H1 (cell line): ENCODE measurements at regions not wholly inside any gene's neighbourhood (a gene's known extent, or its start where the extent isn't known, plus 50 kb on each side); places are given as distances from the start of the nearest gene placed in this dataset.

ENCODE experiments used
- CTCF ChIA-PET: fragments of 300-600 bp; sonication (Branson Sonifier 250); formaldehyde crosslinking; loops from one replicate; lab custom pipeline; 2021; ENCODE audit not compliant: partially characterized antibody; lab: Charles Lee
- POLR2A ChIA-PET: fragments of 300-600 bp; sonication (Branson Sonifier 250); formaldehyde crosslinking; loops from one replicate; lab custom pipeline; 2021; ENCODE audit warnings: inconsistent platforms; ENCODE audit not compliant: partially characterized antibody; lab: Charles Lee
- DNase-seq, 2 experiments: peaks; one replicate each; pipeline versions ENCODE4 v3.0.0 to v3.0.0-alpha.2; 2010 to 2022; ENCODE audit warnings: low spot score in 2 of 2, low read depth in 1 of 2, mixed read lengths in 1 of 2
- FAIRE-seq: peaks from 2 replicates; lab custom pipeline; 2011; peaks lifted over from hg19 to GRCh38; lab: Jason Lieb, UNC
- H2AFZ ChIP-seq: 2 replicates; pipeline ENCODE4 v1.8.1; 2012; ENCODE audit warnings: low read length, inconsistent platforms
- H2AK5ac ChIP-seq: 2 replicates; pipeline ENCODE4 v1.6.1; 2013; ENCODE audit warnings: low read depth, low read length
- H2BK120ac ChIP-seq: replicated peaks from 2 replicates; pipeline ENCODE3; 2013; ENCODE audit warnings: low read depth, low read length, inconsistent platforms
- H2BK12ac ChIP-seq: 2 replicates; pipeline ENCODE4 v1.6.1; 2013; ENCODE audit warnings: low read depth, low read length
- H2BK15ac ChIP-seq: 2 replicates; pipeline ENCODE4 v1.6.1; 2013; ENCODE audit warnings: low read length
- H2BK20ac ChIP-seq: 2 replicates; pipeline ENCODE4 v1.6.1; 2013; ENCODE audit warnings: low read length
- H2BK5ac ChIP-seq: 2 replicates; pipeline ENCODE4 v1.6.1; 2013; ENCODE audit warnings: low read depth, low read length
- H3K14ac ChIP-seq: 2 replicates; pipeline ENCODE4 v1.6.1; 2013; ENCODE audit warnings: inconsistent platforms; ENCODE audit not compliant: insufficient read length
- H3K18ac ChIP-seq: 2 replicates; pipeline ENCODE4 v1.6.1; 2013; ENCODE audit warnings: low read length; ENCODE audit errors: extremely low read depth
- H3K23ac ChIP-seq: 2 replicates; pipeline ENCODE4 v1.6.1; 2013; ENCODE audit warnings: inconsistent platforms; ENCODE audit not compliant: insufficient read length
- H3K23me2 ChIP-seq: 2 replicates; pipeline ENCODE4 v1.6.1; 2013; ENCODE audit warnings: low read depth, low read length
- H3K27ac ChIP-seq: 2 replicates; pipeline ENCODE4 v1.6.1; 2011; ENCODE audit warnings: low read depth, low read length, inconsistent platforms
- H3K27me3 ChIP-seq, 4 experiments: replicated peaks in 1 of 4; 1 replicate in 1 of 4; 2 replicates in 3 of 4; pipeline versions ENCODE4 v1.6.1 to v1.8.1; 2011 to 2013; ENCODE audit warnings: low read length in 3 of 4, mild to moderate bottlenecking in 3 of 4, inconsistent platforms in 2 of 4, mixed read lengths in 2 of 4, moderate library complexity in 1 of 4; ENCODE audit not compliant: control insufficient read depth in 3 of 4, insufficient read depth in 3 of 4; ENCODE audit errors: extremely low read depth in 1 of 4
- H3K36me3 ChIP-seq, 4 experiments: 2 replicates each; pipeline versions ENCODE4 v1.6.1 to v1.8.1; 2011 to 2013; ENCODE audit warnings: mild to moderate bottlenecking in 4 of 4, low read length in 3 of 4, moderate library complexity in 2 of 4, control low read depth in 1 of 4, inconsistent platforms in 1 of 4; ENCODE audit not compliant: insufficient read depth in 4 of 4, control insufficient read depth in 2 of 4
- H3K4ac ChIP-seq: replicated peaks from 2 replicates; pipeline ENCODE3; 2013; ENCODE audit warnings: low read length, low read depth, mixed read lengths, inconsistent platforms; ENCODE audit not compliant: insufficient read length
- H3K4me1 ChIP-seq, 4 experiments: replicated peaks in 1 of 4; 1 replicate in 1 of 4; 2 replicates in 3 of 4; pipeline versions ENCODE4 v1.6.1 to v1.8.1; 2011 to 2013; ENCODE audit warnings: low read length in 3 of 4, inconsistent platforms in 2 of 4, mixed read lengths in 1 of 4; ENCODE audit not compliant: insufficient read depth in 4 of 4, control insufficient read depth in 3 of 4
- H3K4me2 ChIP-seq, 2 experiments: 2 replicates each; pipeline versions ENCODE4 v1.6.1 to v1.8.1; 2011 to 2013; ENCODE audit warnings: low read depth in 2 of 2, low read length in 2 of 2, control low read depth in 1 of 2, inconsistent platforms in 1 of 2, mild to moderate bottlenecking in 1 of 2; ENCODE audit not compliant: insufficient read depth in 1 of 2
- H3K4me3 ChIP-seq, 4 experiments: fragments of 200-600, 300-600 bp in 1 of 4; sonication (generic), shearing (Covaris generic), sonication (Bioruptor Twin) in 1 of 4; 2 replicates each; pipeline versions ENCODE4 v1.5.1 to v1.8.1; 2011 to 2016; ENCODE audit warnings: low read length in 4 of 4, low read depth in 3 of 4, control low read depth in 2 of 4, inconsistent platforms in 2 of 4, mild to moderate bottlenecking in 2 of 4, mixed read lengths in 1 of 4, moderate library complexity in 1 of 4; ENCODE audit not compliant: insufficient read depth in 2 of 4; ENCODE audit errors: extremely low read depth in 1 of 4
- H3K56ac ChIP-seq: replicated peaks from 2 replicates; pipeline ENCODE3; 2013; ENCODE audit warnings: low read depth, mild to moderate bottlenecking, mixed read lengths, low read length, inconsistent platforms; ENCODE audit not compliant: insufficient read length
- H3K79me1 ChIP-seq: 2 replicates; pipeline ENCODE4 v1.6.1; 2013; ENCODE audit warnings: low read depth, low read length, control low read depth
- H3K79me2 ChIP-seq, 2 experiments: 2 replicates each; pipeline versions ENCODE4 v1.6.1 to v1.8.1; 2012 to 2013; ENCODE audit warnings: low read length in 2 of 2, mild to moderate bottlenecking in 2 of 2, inconsistent platforms in 1 of 2; ENCODE audit not compliant: insufficient read depth in 2 of 2, control insufficient read depth in 1 of 2
- H3K9ac ChIP-seq, 4 experiments: replicated peaks in 1 of 4; 1 replicate in 1 of 4; 2 replicates in 3 of 4; pipeline versions ENCODE4 v1.6.1 to v1.8.1; 2011 to 2013; ENCODE audit warnings: low read depth in 3 of 4, low read length in 3 of 4, control low read depth in 2 of 4, mild to moderate bottlenecking in 2 of 4, moderate library complexity in 2 of 4, inconsistent platforms in 1 of 4; ENCODE audit errors: extremely low read depth in 1 of 4
- H3K9me3 ChIP-seq, 2 experiments: 2 replicates each; pipeline versions ENCODE4 v1.6.1 to v1.8.1; 2012 to 2013; ENCODE audit warnings: mild to moderate bottlenecking in 2 of 2, moderate library complexity in 2 of 2, control low read depth in 1 of 2, inconsistent platforms in 1 of 2, low read depth in 1 of 2, low read length in 1 of 2, mixed read lengths in 1 of 2; ENCODE audit not compliant: insufficient read depth in 2 of 2
- H4K20me1 ChIP-seq, 2 experiments: replicated peaks in 1 of 2; 2 replicates each; pipeline versions ENCODE3 to v1.8.1; 2011 to 2013; ENCODE audit warnings: inconsistent platforms in 2 of 2, low read length in 2 of 2, mild to moderate bottlenecking in 1 of 2; ENCODE audit not compliant: insufficient read depth in 2 of 2, control insufficient read depth in 1 of 2
- H4K5ac ChIP-seq: 2 replicates; pipeline ENCODE4 v1.6.1; 2013; ENCODE audit warnings: low read length, low read depth, mixed read lengths, inconsistent platforms; ENCODE audit not compliant: insufficient read length
- H4K8ac ChIP-seq: 2 replicates; pipeline ENCODE4 v1.8.0; 2013; ENCODE audit warnings: mild to moderate bottlenecking, moderate library complexity, low read length, inconsistent platforms; ENCODE audit not compliant: insufficient read depth; ENCODE audit errors: extremely low read depth
- H4K91ac ChIP-seq: replicated peaks from 2 replicates; pipeline ENCODE3; 2013; ENCODE audit warnings: low read length, mixed read lengths, inconsistent platforms; ENCODE audit not compliant: insufficient read length
- BCL11A ChIP-seq, 2 experiments: IDR thresholded peaks; one replicate each; pipeline ENCODE4 v1.6.1; 2011; ENCODE audit warnings: low read depth in 2 of 2, low read length in 2 of 2, mild to moderate bottlenecking in 2 of 2
- CBX5 ChIP-seq: fragments of 300-800, 300-1000 bp; sonication (generic); IDR thresholded peaks from 2 replicates; pipeline ENCODE4 v1.7.1; 2016; ENCODE audit warnings: antibody characterized with exemption, low read length, low read depth
- E2F6 ChIP-seq: IDR thresholded peaks from 2 replicates; pipeline ENCODE4 v1.6.1; 2012; ENCODE audit warnings: inconsistent platforms
- EZH2 ChIP-seq: fragments of 200-600 bp; sonication (generic); IDR thresholded peaks from 2 replicates; pipeline ENCODE4 v1.7.1; 2012; ENCODE audit warnings: low read depth, mild to moderate bottlenecking, moderate library complexity, low read length, inconsistent platforms; ENCODE audit not compliant: severe bottlenecking
- FOSL1 ChIP-seq: IDR thresholded peaks from 2 replicates; pipeline ENCODE4 v1.6.1; 2011; ENCODE audit warnings: mild to moderate bottlenecking, low read depth, low read length, moderate library complexity; ENCODE audit not compliant: insufficient read depth
- JUN ChIP-seq: IDR thresholded peaks from 2 replicates; pipeline ENCODE4 v1.6.1; 2011; ENCODE audit warnings: low read depth, mild to moderate bottlenecking, improper control_type of control experiment, low read length
- POLR2AphosphoS5 ChIP-seq: IDR thresholded peaks from 2 replicates; pipeline ENCODE4 v1.6.1; 2011; ENCODE audit warnings: low read depth, low read length
- RNF2 ChIP-seq: fragments of 200-900, 300-1000 bp; sonication (generic); IDR thresholded peaks from 2 replicates; pipeline ENCODE4 v1.7.1; 2016; ENCODE audit warnings: borderline replicate concordance, low read depth, mild to moderate bottlenecking, antibody characterized with exemption, low read length; ENCODE audit not compliant: poor library complexity, severe bottlenecking; ENCODE audit errors: missing control alignments
- SIRT6 ChIP-seq: IDR thresholded peaks from one replicate; pipeline ENCODE4 v1.7.1; 2012; ENCODE audit warnings: low read length, inconsistent platforms
- SP1 ChIP-seq: IDR thresholded peaks from 2 replicates; pipeline ENCODE4 v1.6.1; 2011; ENCODE audit warnings: low read depth, low read length
- SUZ12 ChIP-seq: fragments of 200-600 bp; sonication (generic); IDR thresholded peaks from 2 replicates; pipeline ENCODE4 v1.6.1; 2012; ENCODE audit warnings: mild to moderate bottlenecking, inconsistent platforms, low read length, moderate library complexity, mixed read lengths
- WGBS, 2 experiments: shearing (Covaris generic) in 1 of 2; methylation state at CpG; one replicate each; pipeline versions ENCODE4 v1.1.6 to v1.1.7; 2013 to 2015; ENCODE audit warnings: low lambda C conversion rate in 2 of 2, mixed read lengths in 2 of 2, inconsistent platforms in 1 of 2, low coverage in 1 of 2, missing lambda C conversion rate in 1 of 2; ENCODE audit not compliant: insufficient replicate concordance in 2 of 2, insufficient coverage in 1 of 2, insufficient read length in 1 of 2; ENCODE audit errors: extremely low coverage in 1 of 2, missing lambda C conversion rate in 1 of 2; 5-methylcytosine and 5-hydroxymethylcytosine counted together
- TF ChIP-seq, protein P1 (sequence below): IDR thresholded peaks from 2 replicates; pipeline ENCODE4 v1.6.1; 2012; ENCODE audit warnings: low read length, inconsistent platforms

DNA sequence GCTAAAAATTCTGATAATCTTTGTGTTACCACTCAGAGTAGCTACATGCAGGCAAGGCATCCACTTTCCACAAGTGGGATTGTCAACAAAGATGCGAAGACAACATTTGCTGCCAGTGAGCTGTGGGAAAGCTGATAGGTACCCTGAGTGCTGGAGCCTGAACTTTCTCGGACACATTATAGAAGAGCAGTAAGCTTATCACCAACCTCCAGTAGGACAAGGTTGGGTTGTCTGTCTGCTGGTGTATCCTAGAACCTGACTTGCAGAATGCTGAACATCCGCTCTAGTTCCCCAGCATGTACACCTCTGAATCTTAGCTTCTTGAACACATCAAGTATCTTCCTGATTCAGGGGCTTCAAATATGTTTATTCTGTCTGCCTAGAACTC is 103.8 kb upstream of the PPM1H start:
- POLR2A ChIA-PET, result interaction anchor here (0.6 kb wide), 1 partner anchor 788 kb away, joined by 4 read pairs; no protein-coding TSS in a partner anchor
- no peaks in the 10 kb centered on the region for H3K79me1 ChIP-seq
- no peaks in the 10 kb centered on the region for H3K36me3 ChIP-seq
- no peak overlapping the region for H3K18ac ChIP-seq
- H2BK20ac ChIP-seq, result no peak overlapping the region
- H3K9ac ChIP-seq, result no peak overlapping the region
- no peak overlapping the region for H3K56ac ChIP-seq
- H3K14ac ChIP-seq, result no peak overlapping the region
- no peak overlapping the region for H4K91ac ChIP-seq
- H4K5ac ChIP-seq, result no peak overlapping the region
- no peaks in the 10 kb centered on the region; the same call in 1 of the 2 replicates for H3K23me2 ChIP-seq
- no peak overlapping the region for H2AFZ ChIP-seq
- CTCF ChIA-PET, result interaction anchor here (0.5 to 1.4 kb wide), 5 partner anchors 18 to 565 kb away, joined by 3 read pairs; no protein-coding TSS in a partner anchor
- no peak overlapping the region for H2AK5ac ChIP-seq
- H4K20me1 ChIP-seq, result no peaks in the 10 kb centered on the region
- H3K4ac ChIP-seq, result no peak overlapping the region
- DNase-seq, result no peak
- no peaks in the 10 kb centered on the region for H3K79me2 ChIP-seq
- H3K9me3 ChIP-seq, result no peaks in the 10 kb centered on the region
- 93% methylated on average over 3 of the region's 3 CpGs; no CpG with 5 or more reads in 1 of the 2 experiments for WGBS, 2 experiments
- H3K27ac ChIP-seq, result no peak overlapping the region
- H2BK5ac ChIP-seq, result no peak overlapping the region
- H2BK120ac ChIP-seq, result no peak overlapping the region
- no peak overlapping the region for H3K4me3 ChIP-seq
- H4K8ac ChIP-seq, result no peak overlapping the region
- no peak overlapping the region for H3K4me2 ChIP-seq
- no peak overlapping the region for H2BK12ac ChIP-seq
- no peaks in the 10 kb centered on the region for H3K27me3 ChIP-seq
- no peaks in the 10 kb centered on the region for H3K4me1 ChIP-seq
- H3K23ac ChIP-seq, result no peak overlapping the region
- H2BK15ac ChIP-seq, result no peak overlapping the region
- no peak for FAIRE-seq
- TF ChIP-seq SIRT6 (no peak), JUN (no peak), E2F6 (no peak), SP1 (no peak), SUZ12 (no peak), FOSL1 (no peak), EZH2 (no peak), RNF2 (no peak), POLR2AphosphoS5 (no peak), BCL11A (IDR thresholded peaks at IDR 0.05; ENCODE audit: low read depth in 2 of 2, low read length in 2 of 2) (no peak), CBX5 (no peak)
- TF ChIP-seq, protein P1, sequence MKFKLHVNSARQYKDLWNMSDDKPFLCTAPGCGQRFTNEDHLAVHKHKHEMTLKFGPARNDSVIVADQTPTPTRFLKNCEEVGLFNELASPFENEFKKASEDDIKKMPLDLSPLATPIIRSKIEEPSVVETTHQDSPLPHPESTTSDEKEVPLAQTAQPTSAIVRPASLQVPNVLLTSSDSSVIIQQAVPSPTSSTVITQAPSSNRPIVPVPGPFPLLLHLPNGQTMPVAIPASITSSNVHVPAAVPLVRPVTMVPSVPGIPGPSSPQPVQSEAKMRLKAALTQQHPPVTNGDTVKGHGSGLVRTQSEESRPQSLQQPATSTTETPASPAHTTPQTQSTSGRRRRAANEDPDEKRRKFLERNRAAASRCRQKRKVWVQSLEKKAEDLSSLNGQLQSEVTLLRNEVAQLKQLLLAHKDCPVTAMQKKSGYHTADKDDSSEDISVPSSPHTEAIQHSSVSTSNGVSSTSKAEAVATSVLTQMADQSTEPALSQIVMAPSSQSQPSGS, result no peak
